Ascending aorta (tissue), 2 donors: ENCODE measurements at regions not wholly inside any gene's neighbourhood (a gene's known extent, or its start where the extent isn't known, plus 50 kb on each side); places are given as distances from the start of the nearest gene placed in this dataset.

ENCODE experiments used
- DNase-seq, 2 donors: peaks; one replicate each; pipeline ENCODE4 v3.0.0-alpha.2; 2019; ENCODE audit warnings: low spot score in 2 of 2
- H3K27ac ChIP-seq, 2 donors: fragments of 200-600 bp; sonication (generic); one replicate each; pipeline ENCODE4 v1.5.1; 2016 to 2017; ENCODE audit warnings: mild to moderate bottlenecking in 1 of 2
- H3K27me3 ChIP-seq: fragments of 200-600 bp; sonication (generic); one replicate; pipeline ENCODE4 v1.5.1; 2017
- H3K36me3 ChIP-seq, 2 donors: fragments of 200-600 bp; sonication (generic); one replicate each; pipeline ENCODE4 v1.5.1; 2016
- H3K4me1 ChIP-seq, 2 donors: fragments of 200-600 bp; sonication (generic); one replicate each; pipeline ENCODE4 v1.5.1; 2016 to 2017; ENCODE audit warnings: mild to moderate bottlenecking in 1 of 2
- H3K4me3 ChIP-seq, 2 donors: fragments of 200-600 bp; sonication (generic); one replicate each; pipeline ENCODE4 v1.5.1; 2016 to 2017; ENCODE audit warnings: mild to moderate bottlenecking in 1 of 2
- H3K9me3 ChIP-seq, 2 donors: fragments of 200-600 bp; sonication (generic); one replicate each; pipeline ENCODE4 v1.5.1; 2016
- intact Hi-C: fragments of 100-400 bp; cut with DNase I; formaldehyde crosslinking; loops from one replicate; pipeline ENCODE4 v1.15.1; 2023
- TF ChIP-seq, protein P1 (sequence below), 3 experiments: fragments of 200-600 bp in 2 of 3; fragments of 450-650 bp in 1 of 3; sonication (generic) in 2 of 3; IDR thresholded peaks; one replicate each; pipeline ENCODE4 v1.5.1; 2016 to 2019; ENCODE audit warnings: antibody characterized with exemption in 3 of 3, mild to moderate bottlenecking in 1 of 3, moderate library complexity in 1 of 3

DNA sequence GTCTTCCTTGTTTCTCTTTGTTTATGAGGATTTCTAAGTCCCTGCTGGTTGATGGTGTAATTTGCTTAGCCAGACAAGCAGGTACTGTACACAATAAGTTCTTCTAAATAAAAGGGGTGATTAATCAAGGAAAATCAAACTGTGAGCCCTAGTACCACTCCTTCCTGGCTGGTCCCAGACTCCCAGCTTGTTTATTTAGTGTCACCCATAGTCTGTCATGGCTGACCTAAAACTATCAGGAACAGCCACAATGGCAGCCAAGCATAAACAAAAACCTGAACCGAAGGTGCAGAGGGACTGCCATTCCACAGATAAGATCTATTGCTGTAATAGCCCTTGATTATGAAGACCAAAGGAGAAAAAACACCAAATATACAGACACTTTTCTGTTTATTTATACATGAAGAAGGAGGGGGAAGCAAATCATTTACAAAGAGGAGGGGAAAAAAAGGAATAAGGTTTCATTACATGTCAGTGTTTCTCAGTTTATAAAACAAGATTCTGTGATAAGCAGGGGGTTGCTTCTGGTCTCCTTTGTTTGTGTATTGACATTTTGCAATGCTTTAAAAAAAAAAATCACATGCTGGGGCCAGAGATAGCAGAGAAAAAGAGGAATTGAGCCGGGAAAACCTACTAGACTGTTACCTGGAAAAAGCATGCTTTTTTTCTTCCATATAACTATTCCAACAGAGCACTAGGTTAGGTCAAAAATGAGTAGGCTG lies 182.4 kb upstream of the DPH6 start:
- H3K27me3 ChIP-seq = no peaks in the 10 kb centered on the region

DNA sequence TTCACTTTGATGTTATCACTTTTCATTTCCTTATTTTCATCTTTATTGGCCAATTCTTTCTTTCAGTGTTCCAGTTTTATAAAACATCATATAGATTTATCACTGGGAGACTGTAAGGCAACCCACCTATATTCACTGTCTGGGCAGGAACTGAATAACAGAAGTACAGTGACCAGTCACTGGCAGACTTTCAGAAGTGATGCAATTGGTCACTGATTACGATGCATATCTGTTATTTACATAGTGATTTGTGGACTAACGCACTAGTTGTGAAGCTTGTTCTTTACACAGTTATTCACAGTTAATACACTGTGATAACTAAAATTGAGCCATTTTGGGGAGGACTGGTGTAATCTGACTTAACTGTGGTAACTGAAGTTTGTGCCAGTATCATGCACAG lies 190.2 kb upstream of the DPH6 start:
- intact Hi-C loops = no loop called here
- Histone ChIP-seq H3K27me3 (no peaks in the 10 kb centered on the region), H3K27ac (no peak overlapping the region), H3K9me3 (no peaks in the 10 kb centered on the region), H3K36me3 (no peaks in the 10 kb centered on the region), H3K4me1 (no peaks in the 10 kb centered on the region), H3K4me3 (no peak overlapping the region)
- DNase-seq = no peak
- TF ChIP-seq, protein P1, sequence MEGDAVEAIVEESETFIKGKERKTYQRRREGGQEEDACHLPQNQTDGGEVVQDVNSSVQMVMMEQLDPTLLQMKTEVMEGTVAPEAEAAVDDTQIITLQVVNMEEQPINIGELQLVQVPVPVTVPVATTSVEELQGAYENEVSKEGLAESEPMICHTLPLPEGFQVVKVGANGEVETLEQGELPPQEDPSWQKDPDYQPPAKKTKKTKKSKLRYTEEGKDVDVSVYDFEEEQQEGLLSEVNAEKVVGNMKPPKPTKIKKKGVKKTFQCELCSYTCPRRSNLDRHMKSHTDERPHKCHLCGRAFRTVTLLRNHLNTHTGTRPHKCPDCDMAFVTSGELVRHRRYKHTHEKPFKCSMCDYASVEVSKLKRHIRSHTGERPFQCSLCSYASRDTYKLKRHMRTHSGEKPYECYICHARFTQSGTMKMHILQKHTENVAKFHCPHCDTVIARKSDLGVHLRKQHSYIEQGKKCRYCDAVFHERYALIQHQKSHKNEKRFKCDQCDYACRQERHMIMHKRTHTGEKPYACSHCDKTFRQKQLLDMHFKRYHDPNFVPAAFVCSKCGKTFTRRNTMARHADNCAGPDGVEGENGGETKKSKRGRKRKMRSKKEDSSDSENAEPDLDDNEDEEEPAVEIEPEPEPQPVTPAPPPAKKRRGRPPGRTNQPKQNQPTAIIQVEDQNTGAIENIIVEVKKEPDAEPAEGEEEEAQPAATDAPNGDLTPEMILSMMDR (IDR thresholded peaks at IDR 0.05) = no peak

More for the DNA sequence above, 182.4 kb upstream of the DPH6 start:
- intact Hi-C loops = no loop called here
- H3K9me3 ChIP-seq = no peaks in the 10 kb centered on the region
- no peak for DNase-seq
- no peaks in the 10 kb centered on the region for H3K4me1 ChIP-seq
- H3K27ac ChIP-seq = no peak overlapping the region
- TF ChIP-seq, protein P1 (IDR thresholded peaks at IDR 0.05) = no peak
- H3K4me3 ChIP-seq = no peak overlapping the region
- no peaks in the 10 kb centered on the region for H3K36me3 ChIP-seq

DNA sequence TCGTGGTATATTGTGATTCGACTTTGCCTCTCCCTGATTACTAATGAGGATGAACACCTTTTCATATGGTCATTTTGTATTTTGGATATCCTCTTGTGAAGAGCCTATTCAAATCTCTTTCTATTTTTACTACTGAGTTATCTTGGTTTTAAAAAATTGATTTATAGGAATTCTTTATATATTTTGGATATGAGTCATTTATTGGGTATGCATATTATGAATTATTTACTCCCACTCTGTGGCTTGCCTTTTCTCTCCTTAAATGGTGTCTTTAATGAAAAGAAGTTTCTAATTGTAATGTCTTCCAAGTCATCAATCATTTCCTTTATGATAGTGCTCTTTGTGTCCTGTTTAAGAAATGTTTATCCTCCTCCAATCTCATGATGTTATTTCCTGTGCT lies 191.5 kb upstream of the DPH6 start:
- no peaks in the 10 kb centered on the region for H3K36me3 ChIP-seq
- TF ChIP-seq, protein P1 (IDR thresholded peaks at IDR 0.05) = no peak
- no peaks in the 10 kb centered on the region for H3K9me3 ChIP-seq
- intact Hi-C loops = no loop called here
- DNase-seq = no peak
- H3K27ac ChIP-seq = no peak overlapping the region
- no peaks in the 10 kb centered on the region for H3K27me3 ChIP-seq
- H3K4me1 ChIP-seq = no peaks in the 10 kb centered on the region
- no peak overlapping the region for H3K4me3 ChIP-seq

DNA sequence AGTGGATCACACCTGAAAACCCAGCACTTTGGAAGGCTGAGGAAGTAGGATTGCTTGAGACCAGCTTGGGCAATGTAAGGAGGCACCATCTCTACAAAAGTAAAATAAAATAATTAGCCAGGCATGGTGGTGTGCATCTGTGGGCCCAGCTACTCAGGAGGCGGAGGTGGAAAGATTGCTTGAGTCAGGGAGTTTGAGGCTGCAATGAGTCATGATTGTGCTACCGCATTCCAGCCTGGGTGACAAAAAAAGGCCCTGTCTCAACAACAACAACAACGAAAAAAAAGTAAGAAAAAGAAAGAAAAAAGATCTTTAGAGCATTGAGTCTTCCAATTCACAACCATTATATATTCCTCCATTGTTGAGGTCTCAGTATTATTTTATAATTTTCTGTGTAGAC lies 192.4 kb upstream of the DPH6 start:
- Histone ChIP-seq H3K4me1 (no peaks in the 10 kb centered on the region), H3K27me3 (no peaks in the 10 kb centered on the region), H3K4me3 (no peak overlapping the region), H3K27ac (no peak overlapping the region), H3K9me3 (no peaks in the 10 kb centered on the region), H3K36me3 (no peaks in the 10 kb centered on the region)
- TF ChIP-seq, protein P1 (IDR thresholded peaks at IDR 0.05) = no peak
- DNase-seq = no peak
- intact Hi-C loops = no loop called here

DNA sequence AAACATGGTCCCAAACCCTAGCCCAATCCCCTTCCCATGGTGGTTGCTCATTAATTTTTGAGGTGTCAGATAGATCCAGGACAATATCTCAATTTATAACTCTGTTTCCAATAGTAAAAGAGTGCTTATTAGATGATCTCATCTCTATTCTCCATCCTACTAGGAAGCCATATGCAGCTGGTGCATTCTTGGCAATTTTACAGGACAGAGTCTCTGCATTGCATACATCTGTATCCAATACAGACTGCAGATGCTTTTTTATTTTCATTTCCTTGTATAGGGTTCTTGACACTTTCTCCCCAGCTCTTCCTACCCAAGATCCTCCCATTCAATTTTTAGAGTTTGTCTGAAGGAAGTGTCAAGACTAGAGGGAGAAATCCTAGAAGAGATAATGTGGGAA lies 194.8 kb upstream of the DPH6 start:
- no peak for DNase-seq
- Histone ChIP-seq H3K36me3 (no peaks in the 10 kb centered on the region), H3K27ac (no peak overlapping the region), H3K4me3 (no peak overlapping the region), H3K9me3 (no peaks in the 10 kb centered on the region), H3K27me3 (no peaks in the 10 kb centered on the region), H3K4me1 (no peaks in the 10 kb centered on the region)
- intact Hi-C loops = no loop called here
- TF ChIP-seq, protein P1 (IDR thresholded peaks at IDR 0.05) = no peak

DNA sequence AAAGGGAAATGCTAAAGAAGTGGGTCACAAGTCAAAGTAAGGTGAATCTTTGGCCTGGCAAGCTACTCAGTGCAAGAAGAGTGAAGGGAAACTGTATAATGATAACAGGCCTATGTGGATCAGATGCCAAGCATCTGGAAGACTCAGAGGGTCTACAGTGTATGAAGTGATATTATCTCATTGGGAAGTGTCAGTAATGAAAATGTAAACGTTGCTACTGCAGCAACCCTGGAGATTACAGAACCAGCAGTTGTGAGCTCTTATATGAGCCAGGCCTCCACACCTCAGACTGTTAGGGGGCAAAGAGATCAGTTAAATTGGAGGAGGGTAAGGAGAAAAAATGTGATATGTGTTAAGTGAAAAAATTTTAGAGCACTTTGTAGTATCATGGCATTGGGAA lies 195.4 kb upstream of the DPH6 start:
- Histone ChIP-seq H3K27me3 (no peaks in the 10 kb centered on the region), H3K4me1 (no peaks in the 10 kb centered on the region), H3K27ac (no peak overlapping the region), H3K36me3 (no peaks in the 10 kb centered on the region), H3K9me3 (no peaks in the 10 kb centered on the region), H3K4me3 (no peak overlapping the region)
- no peak for DNase-seq
- intact Hi-C loops = no loop called here
- TF ChIP-seq, protein P1 (IDR thresholded peaks at IDR 0.05) = no peak
